ENCODE measurements at regions not wholly inside any gene's neighbourhood (a gene's known extent, or its start where the extent isn't known, plus 50 kb on each side); places are given as distances from the start of the nearest gene placed in this dataset.

- TF ChIP-seq CTCF (IDR thresholded peaks at IDR 0.05; ENCODE audit: control extremely low read depth, extremely low read depth, low read depth, missing control alignments) = no peak
- ChIA-PET POLR2A (no interaction called here), CTCF (no interaction called here)
- DNase-seq (ENCODE audit: extremely low spot score) = no peak
These were observed 436.5 kb downstream of the SIPA1L2 start for GRCh38 chr1:232193451-232193783.

GRCh38 chr1:232192781-232193450 lies 437.0 kb downstream of the SIPA1L2 start:
- ChIA-PET POLR2A (no interaction called here), CTCF (no interaction called here)

GRCh38 chr1:232191560-232191959 lies 438.4 kb downstream of the SIPA1L2 start:
- ChIA-PET POLR2A (no interaction called here), CTCF (no interaction called here)
- DNase-seq (ENCODE audit: extremely low spot score) = no peak

More at GRCh38 chr1:232192781-232193450, 437.0 kb downstream of the SIPA1L2 start:
- DNase-seq (ENCODE audit: extremely low spot score) = no peak
- no peak for TF ChIP-seq CTCF (IDR thresholded peaks at IDR 0.05; ENCODE audit: control extremely low read depth, extremely low read depth, low read depth, missing control alignments)

GRCh38 chr1:232188318-232188717 lies 441.6 kb downstream of the SIPA1L2 start:
- no peak for DNase-seq (ENCODE audit: extremely low spot score)
- CTCF ChIA-PET = no interaction called here
- TF ChIP-seq CTCF (IDR thresholded peaks at IDR 0.05; ENCODE audit: control extremely low read depth, extremely low read depth, low read depth, missing control alignments) = no peak
- POLR2A ChIA-PET = no interaction called here

More at GRCh38 chr1:232191560-232191959, 438.4 kb downstream of the SIPA1L2 start:
- TF ChIP-seq CTCF (IDR thresholded peaks at IDR 0.05; ENCODE audit: control extremely low read depth, extremely low read depth, low read depth, missing control alignments) = no peak

GRCh38 chr1:232186931-232187330 lies 443.0 kb downstream of the SIPA1L2 start:
- POLR2A ChIA-PET = no interaction called here
- CTCF ChIA-PET = no interaction called here
- DNase-seq (ENCODE audit: extremely low spot score) = no peak
- no peak for TF ChIP-seq CTCF (IDR thresholded peaks at IDR 0.05; ENCODE audit: control extremely low read depth, extremely low read depth, low read depth, missing control alignments)

GRCh38 chr1:232184561-232185530 lies 445.1 kb downstream of the SIPA1L2 start:
- DNase-seq (ENCODE audit: extremely low spot score) = no peak
- ChIA-PET POLR2A (no interaction called here), CTCF (no interaction called here)
- TF ChIP-seq CTCF (IDR thresholded peaks at IDR 0.05; ENCODE audit: control extremely low read depth, extremely low read depth, low read depth, missing control alignments) = no peak

All from GM10248 (cell line).